GM12874 (cell line): ENCODE measurements at regions not wholly inside any gene's neighbourhood (a gene's known extent, or its start where the extent isn't known, plus 50 kb on each side); places are given as distances from the start of the nearest gene placed in this dataset.

Source experiments
- TF ChIP-seq, protein P1 (sequence below): IDR thresholded peaks from 2 replicates; pipeline ENCODE4 v1.5.1; 2011; ENCODE audit warnings: low read depth, mild to moderate bottlenecking, control low read depth, low read length, moderate library complexity; ENCODE audit not compliant: insufficient read depth

DNA sequence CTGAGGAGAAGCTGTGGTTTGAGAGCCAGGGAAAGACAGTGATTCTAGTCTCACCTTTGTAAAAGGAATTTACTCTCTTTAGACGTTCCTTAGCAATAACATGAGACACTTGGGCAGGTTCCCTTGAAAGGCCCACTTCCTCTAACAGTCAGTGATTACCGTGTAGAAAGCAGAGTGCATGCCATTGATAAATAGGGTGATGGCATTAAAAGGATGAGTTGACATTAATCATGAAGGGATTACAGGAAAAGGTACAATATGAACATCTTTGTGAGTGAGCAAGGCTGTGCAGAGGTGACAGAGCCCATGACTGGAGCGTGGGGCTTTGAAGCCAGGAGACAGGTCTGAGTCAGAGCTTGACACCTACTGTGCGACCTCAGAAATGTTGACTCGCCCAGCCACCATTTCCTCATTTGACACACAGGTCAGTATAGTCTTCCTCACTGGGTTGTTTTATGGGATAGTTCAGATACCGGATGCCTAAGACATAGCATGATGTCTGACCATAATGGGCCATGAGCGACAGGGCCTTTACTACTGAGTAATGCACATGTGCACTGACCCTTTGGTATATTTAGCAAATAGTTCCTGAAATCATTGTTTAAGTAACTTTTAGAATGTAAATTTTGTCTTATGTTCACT, 341.7 kb upstream of the MTNR1B start:
- TF ChIP-seq, protein P1, sequence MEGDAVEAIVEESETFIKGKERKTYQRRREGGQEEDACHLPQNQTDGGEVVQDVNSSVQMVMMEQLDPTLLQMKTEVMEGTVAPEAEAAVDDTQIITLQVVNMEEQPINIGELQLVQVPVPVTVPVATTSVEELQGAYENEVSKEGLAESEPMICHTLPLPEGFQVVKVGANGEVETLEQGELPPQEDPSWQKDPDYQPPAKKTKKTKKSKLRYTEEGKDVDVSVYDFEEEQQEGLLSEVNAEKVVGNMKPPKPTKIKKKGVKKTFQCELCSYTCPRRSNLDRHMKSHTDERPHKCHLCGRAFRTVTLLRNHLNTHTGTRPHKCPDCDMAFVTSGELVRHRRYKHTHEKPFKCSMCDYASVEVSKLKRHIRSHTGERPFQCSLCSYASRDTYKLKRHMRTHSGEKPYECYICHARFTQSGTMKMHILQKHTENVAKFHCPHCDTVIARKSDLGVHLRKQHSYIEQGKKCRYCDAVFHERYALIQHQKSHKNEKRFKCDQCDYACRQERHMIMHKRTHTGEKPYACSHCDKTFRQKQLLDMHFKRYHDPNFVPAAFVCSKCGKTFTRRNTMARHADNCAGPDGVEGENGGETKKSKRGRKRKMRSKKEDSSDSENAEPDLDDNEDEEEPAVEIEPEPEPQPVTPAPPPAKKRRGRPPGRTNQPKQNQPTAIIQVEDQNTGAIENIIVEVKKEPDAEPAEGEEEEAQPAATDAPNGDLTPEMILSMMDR: no peak

DNA sequence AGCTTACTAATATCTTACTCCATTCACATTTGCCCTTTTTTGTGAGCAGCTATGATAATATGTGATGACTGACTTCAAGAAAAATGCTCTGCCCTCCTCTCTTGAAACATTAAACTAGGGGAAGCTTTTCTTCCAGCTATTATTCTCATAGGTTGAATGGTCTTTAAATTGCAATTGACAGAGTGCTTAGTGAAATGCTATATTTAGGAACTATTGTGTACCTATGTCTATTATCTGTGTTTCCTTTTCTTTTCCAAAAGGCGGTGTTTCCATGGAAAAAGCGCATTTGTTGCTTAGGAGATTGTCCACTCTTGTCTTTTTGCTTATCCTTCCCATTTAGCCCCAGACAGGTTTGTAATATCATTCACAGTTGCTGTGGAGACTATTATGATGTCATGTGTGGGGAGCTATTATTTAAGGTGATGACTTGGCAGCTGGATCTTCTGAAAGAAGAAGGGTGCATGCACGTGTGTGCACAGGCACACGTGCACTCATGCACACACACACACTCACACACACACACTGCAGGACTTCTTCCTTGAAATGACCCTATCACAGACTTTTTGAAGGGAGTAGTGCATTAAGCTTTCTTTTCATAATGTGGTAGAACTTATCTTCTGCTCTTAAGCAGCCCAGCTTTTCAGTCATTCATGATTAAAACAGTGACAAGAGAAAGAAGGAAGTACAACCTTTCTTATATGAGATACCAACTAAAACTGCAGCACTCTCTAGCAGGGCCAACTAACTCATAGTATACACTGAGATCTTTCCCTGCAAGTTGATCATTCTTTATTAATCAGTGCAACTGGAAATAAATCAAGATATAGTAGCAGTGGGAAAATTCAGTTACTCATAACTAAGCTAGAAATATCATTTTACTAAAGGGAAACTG, 340.8 kb upstream of the MTNR1B start:
- TF ChIP-seq, protein P1: no peak

DNA sequence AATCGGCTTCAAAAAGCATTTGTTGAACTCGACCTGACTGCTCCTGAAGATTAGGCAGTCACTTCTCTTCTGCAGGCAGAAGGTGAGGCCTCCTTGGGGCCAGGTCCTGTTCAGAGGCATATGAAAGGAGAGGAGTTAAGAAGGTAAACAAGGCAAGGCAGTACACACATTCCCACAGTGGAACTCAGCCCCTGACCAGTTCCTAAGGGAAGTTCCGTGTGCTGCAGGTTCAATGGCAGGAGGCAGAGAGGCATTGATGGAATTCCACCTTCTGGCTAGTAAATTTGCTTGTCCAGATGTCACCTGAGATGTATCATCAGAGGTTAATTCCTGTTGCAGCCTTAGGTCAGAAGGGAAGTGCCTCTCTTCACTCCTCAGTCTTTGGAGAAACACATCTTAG, 337.0 kb upstream of the MTNR1B start:
- TF ChIP-seq, protein P1: no peak

DNA sequence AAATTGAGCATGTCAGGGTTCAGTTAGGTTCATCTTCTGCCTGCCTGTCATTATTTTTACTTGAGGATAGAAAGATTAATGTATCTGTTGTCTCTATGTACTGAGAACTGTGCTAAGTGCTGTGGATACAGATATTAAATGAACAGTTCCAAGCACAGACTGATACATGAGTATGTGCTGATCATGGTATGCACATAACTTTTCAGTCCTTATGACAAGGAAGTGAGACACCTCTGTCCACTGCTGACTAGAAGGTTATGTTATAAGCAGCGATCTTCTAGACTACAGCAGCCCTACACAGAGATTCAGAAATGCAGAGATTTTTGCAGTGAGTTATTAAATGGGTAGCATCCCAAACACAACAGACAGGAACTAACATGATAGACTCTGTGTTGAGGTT, 335.6 kb upstream of the MTNR1B start:
- TF ChIP-seq, protein P1: no peak

DNA sequence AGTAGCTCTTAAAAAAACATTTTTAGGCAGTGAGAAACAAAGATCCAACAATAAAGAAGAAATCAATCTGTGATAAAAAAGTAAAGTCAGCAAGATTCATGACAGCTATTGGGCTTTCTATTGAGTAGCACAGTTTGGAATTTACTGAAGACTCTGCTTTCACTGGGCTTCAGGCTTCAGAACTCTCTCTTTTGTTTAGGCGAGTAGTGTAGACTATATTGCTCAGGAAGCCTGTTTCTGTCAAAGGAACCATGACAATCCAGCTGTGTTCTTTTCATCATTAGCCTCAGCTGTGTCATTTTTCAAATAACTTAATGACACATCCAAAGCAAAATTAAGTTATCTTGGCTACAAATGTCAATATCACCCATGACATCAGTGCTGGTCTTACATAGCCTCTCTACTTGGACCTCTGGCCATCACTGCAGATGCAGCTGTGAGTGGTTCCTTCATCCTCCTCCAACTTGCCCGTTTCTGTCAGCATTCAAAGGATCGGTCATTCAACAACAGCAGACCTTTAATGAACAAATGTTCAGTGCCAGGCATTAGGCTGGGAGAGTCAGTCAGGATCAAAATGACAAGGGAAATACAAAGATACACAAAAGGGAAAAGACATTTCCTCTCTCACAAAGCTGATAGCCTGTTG, 332.8 kb upstream of the MTNR1B start:
- TF ChIP-seq, protein P1: no peak

DNA sequence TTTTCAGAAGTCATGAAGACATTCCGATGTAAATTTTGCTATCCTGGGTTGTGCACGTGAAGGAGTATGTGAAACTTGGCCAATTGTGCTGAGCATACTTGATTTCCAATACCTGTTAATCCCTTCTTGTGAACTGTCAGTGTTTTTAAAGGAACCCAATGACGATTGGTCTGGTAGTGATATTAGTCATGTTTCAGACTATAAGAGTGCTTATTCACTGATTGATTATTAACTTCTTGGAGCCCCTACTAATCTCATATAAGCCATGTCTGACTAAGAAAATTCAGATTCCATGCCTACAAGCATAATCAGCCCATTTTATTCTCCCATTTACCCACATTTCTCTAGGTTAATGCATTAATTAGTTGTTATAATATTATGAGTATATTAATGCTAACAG, 330.8 kb upstream of the MTNR1B start:
- TF ChIP-seq, protein P1: no peak
